ENCODE measurements at regions not wholly inside any gene's neighbourhood (a gene's known extent, or its start where the extent isn't known, plus 50 kb on each side); places are given as distances from the start of the nearest gene placed in this dataset.

GRCh38 chr13:91141543-91142061, 205.9 kb upstream of the MIR17HG start:
- TF ChIP-seq CTCF (IDR thresholded peaks at IDR 0.05; ENCODE audit: insufficient read depth, low read length, poor library complexity, severe bottlenecking), result no peak
- no peak for TF ChIP-seq EZH2phosphoT487 (conservative IDR thresholded peaks at IDR 0.05; ENCODE audit: low read length)
- Histone ChIP-seq H2AFZ (ENCODE audit: low read depth, low read length, severe bottlenecking) (no peak overlapping the region), H4K20me1 (ENCODE audit: low read depth, low read length) (no peaks in the 10 kb centered on the region), H3F3A (ENCODE audit: insufficient read depth) (no peaks in the 10 kb centered on the region), H3K4me2 (ENCODE audit: low read depth, low read length, poor library complexity, severe bottlenecking) (no peak overlapping the region), H3K9ac (ENCODE audit: low read length) (no peak overlapping the region), H3K9me2 (replicated peaks; ENCODE audit: insufficient read depth, low read length) (no peaks in the 10 kb centered on the region), H3K27ac (ENCODE audit: low read depth, low read length) (no peak overlapping the region), H3K4me3 (ENCODE audit: insufficient read depth, low read length, poor library complexity, severe bottlenecking) (no peak overlapping the region), H3K36me3 (ENCODE audit: low read length) (no peaks in the 10 kb centered on the region), H3K9me3 (ENCODE audit: insufficient read depth, low read length) (no peaks in the 10 kb centered on the region), H3K27me3 (ENCODE audit: low read length) (no peaks in the 10 kb centered on the region), H3K79me2 (ENCODE audit: insufficient read depth, low read length) (no peaks in the 10 kb centered on the region)

- H3F3A ChIP-seq (ENCODE audit: insufficient read depth), result no peaks in the 10 kb centered on the region
- no peaks in the 10 kb centered on the region for H3K36me3 ChIP-seq (ENCODE audit: low read length)
- no peaks in the 10 kb centered on the region for H3K79me2 ChIP-seq (ENCODE audit: insufficient read depth, low read length)
- H2AFZ ChIP-seq (ENCODE audit: low read depth, low read length, severe bottlenecking), result no peak overlapping the region
- H3K9ac ChIP-seq (ENCODE audit: low read length), result no peak overlapping the region
- no peak overlapping the region for H3K4me2 ChIP-seq (ENCODE audit: low read depth, low read length, poor library complexity, severe bottlenecking)
- H3K9me3 ChIP-seq (ENCODE audit: insufficient read depth, low read length), result no peaks in the 10 kb centered on the region
- no peak for TF ChIP-seq CTCF (IDR thresholded peaks at IDR 0.05; ENCODE audit: insufficient read depth, low read length, poor library complexity, severe bottlenecking)
- no peak for TF ChIP-seq EZH2phosphoT487 (conservative IDR thresholded peaks at IDR 0.05; ENCODE audit: low read length)
- H3K27ac ChIP-seq (ENCODE audit: low read depth, low read length), result no peak overlapping the region
- no peaks in the 10 kb centered on the region for H3K9me2 ChIP-seq (replicated peaks; ENCODE audit: insufficient read depth, low read length)
- no peak overlapping the region for H3K4me3 ChIP-seq (ENCODE audit: insufficient read depth, low read length, poor library complexity, severe bottlenecking)
- no peaks in the 10 kb centered on the region for H3K27me3 ChIP-seq (ENCODE audit: low read length)
- H4K20me1 ChIP-seq (ENCODE audit: low read depth, low read length), result no peaks in the 10 kb centered on the region
Observed at GRCh38 chr13:91142572-91142971, 204.9 kb upstream of the MIR17HG start.

GRCh38 chr13:91144054-91144453, 203.4 kb upstream of the MIR17HG start:
- TF ChIP-seq CTCF (IDR thresholded peaks at IDR 0.05; ENCODE audit: insufficient read depth, low read length, poor library complexity, severe bottlenecking), result no peak
- TF ChIP-seq EZH2phosphoT487 (conservative IDR thresholded peaks at IDR 0.05; ENCODE audit: low read length), result no peak
- Histone ChIP-seq H3K4me3 (ENCODE audit: insufficient read depth, low read length, poor library complexity, severe bottlenecking) (no peak overlapping the region), H3K27ac (ENCODE audit: low read depth, low read length) (no peak overlapping the region), H3F3A (ENCODE audit: insufficient read depth) (no peaks in the 10 kb centered on the region), H3K79me2 (ENCODE audit: insufficient read depth, low read length) (no peaks in the 10 kb centered on the region), H4K20me1 (ENCODE audit: low read depth, low read length) (no peaks in the 10 kb centered on the region), H3K9me2 (replicated peaks; ENCODE audit: insufficient read depth, low read length) (no peaks in the 10 kb centered on the region), H2AFZ (ENCODE audit: low read depth, low read length, severe bottlenecking) (no peak overlapping the region), H3K27me3 (ENCODE audit: low read length) (no peaks in the 10 kb centered on the region), H3K4me2 (ENCODE audit: low read depth, low read length, poor library complexity, severe bottlenecking) (no peak overlapping the region), H3K9me3 (ENCODE audit: insufficient read depth, low read length) (no peaks in the 10 kb centered on the region), H3K36me3 (ENCODE audit: low read length) (no peaks in the 10 kb centered on the region), H3K9ac (ENCODE audit: low read length) (no peak overlapping the region)
